ENCODE measurements at regions not wholly inside any gene's neighbourhood (a gene's known extent, or its start where the extent isn't known, plus 50 kb on each side); places are given as distances from the start of the nearest gene placed in this dataset.

- Histone ChIP-seq H3K36me3 (ENCODE audit: control insufficient read depth in 1 of 2, insufficient read depth in 2 of 2, low read length in 2 of 2) (no peaks in the 10 kb centered on the region), H2AFZ (ENCODE audit: low read depth, low read length, poor library complexity, severe bottlenecking) (no peak overlapping the region), H4K20me1 (ENCODE audit: insufficient read depth) (no peaks in the 10 kb centered on the region), H3K27ac (ENCODE audit: low read depth, low read length) (no peak overlapping the region), H3K27me3 (ENCODE audit: insufficient read depth, low read length) (peaks cover 29% of the 10 kb centered on the region), H3K4me1 (ENCODE audit: control insufficient read depth in 1 of 2, insufficient read depth in 2 of 2, low read length in 2 of 2) (no peaks in the 10 kb centered on the region), H3K4me2 (ENCODE audit: low read length) (no peak overlapping the region), H3K4me3 (replicated peaks in 1 of 2; ENCODE audit: low read depth in 1 of 2, low read length in 2 of 2) (no peak overlapping the region), H3K9ac (ENCODE audit: low read length) (no peak overlapping the region), H3K9me3 (ENCODE audit: control insufficient read depth in 1 of 2, insufficient read depth in 1 of 2, low read depth in 1 of 2, low read length in 2 of 2) (no peaks in the 10 kb centered on the region), H3K9me2 (ENCODE audit: insufficient read depth) (no peaks in the 10 kb centered on the region), H3K79me2 (ENCODE audit: insufficient read depth, low read length) (no peaks in the 10 kb centered on the region)
- intact Hi-C loops (cut with micrococcal nuclease) = no loop called here
- ChIA-PET RAD21 (ENCODE audit: low non-redundant PET in 1 of 2, low total read pairs in 2 of 2, uncharacterized antibody in 2 of 2, unreplicated experiment in 2 of 2) (no interaction called here), CTCF (no interaction called here), POLR2A (no interaction called here)
- ATAC-seq (no peak), DNase-seq (ENCODE audit: low read depth, low spot score) (no peak)
- no TSS peak for BruUV-seq (replicated peaks)
- TF ChIP-seq JUND (IDR thresholded peaks at IDR 0.05) = no peak
- TF ChIP-seq RAD21 (IDR thresholded peaks at IDR 0.05; ENCODE audit: low read depth) = no peak
- TF ChIP-seq YY1 (IDR thresholded peaks at IDR 0.05; ENCODE audit: extremely low read depth, insufficient replicate concordance, low read depth, low read length) = no peak
- no peak for TF ChIP-seq EGR1 (IDR thresholded peaks at IDR 0.05; ENCODE audit: low read depth)
- TF ChIP-seq ZFX (IDR thresholded peaks at IDR 0.05) = no peak
- no peak for TF ChIP-seq TCF7L2 (IDR thresholded peaks at IDR 0.05; ENCODE audit: borderline replicate concordance, extremely low read depth, insufficient read depth, insufficient read length)
- no peak for TF ChIP-seq ATF3 (IDR thresholded peaks at IDR 0.05)
- no peak for TF ChIP-seq REST (IDR thresholded peaks at IDR 0.05; ENCODE audit: low read depth)
These were observed 210.6 kb upstream of the RXFP2 start for GRCh38 chr13:31528758-31529157.
